HuH-7.5 (cell line): ENCODE measurements at regions not wholly inside any gene's neighbourhood (a gene's known extent, or its start where the extent isn't known, plus 50 kb on each side); places are given as distances from the start of the nearest gene placed in this dataset.

Experiments
- DNase-seq: peaks from one replicate; pipeline ENCODE4 v3.0.0; 2011; ENCODE audit warnings: low spot score

GRCh38 chr11:91810871-91811270 lies 413.7 kb upstream of the FAT3 start:
- DNase-seq, result no peak

DNA sequence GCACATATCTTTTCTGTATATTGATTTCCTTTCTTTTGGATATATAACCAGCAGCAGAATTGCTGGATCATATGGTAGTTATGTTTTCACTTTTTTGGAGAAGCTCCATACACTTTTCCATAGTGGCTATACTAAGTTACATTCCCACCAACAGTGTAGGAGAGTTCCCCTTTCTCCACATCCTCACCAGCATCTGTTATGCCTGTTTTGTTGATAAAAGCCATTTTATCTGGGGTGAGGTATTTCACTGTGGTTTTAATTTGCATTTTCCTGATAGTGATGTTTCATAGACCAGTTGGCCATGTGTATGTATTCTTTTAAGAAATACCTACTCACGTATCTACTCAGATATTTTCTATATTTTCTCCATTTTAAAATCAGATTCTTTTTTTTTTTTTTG lies 419.3 kb upstream of the FAT3 start:
- no peak for DNase-seq

DNA sequence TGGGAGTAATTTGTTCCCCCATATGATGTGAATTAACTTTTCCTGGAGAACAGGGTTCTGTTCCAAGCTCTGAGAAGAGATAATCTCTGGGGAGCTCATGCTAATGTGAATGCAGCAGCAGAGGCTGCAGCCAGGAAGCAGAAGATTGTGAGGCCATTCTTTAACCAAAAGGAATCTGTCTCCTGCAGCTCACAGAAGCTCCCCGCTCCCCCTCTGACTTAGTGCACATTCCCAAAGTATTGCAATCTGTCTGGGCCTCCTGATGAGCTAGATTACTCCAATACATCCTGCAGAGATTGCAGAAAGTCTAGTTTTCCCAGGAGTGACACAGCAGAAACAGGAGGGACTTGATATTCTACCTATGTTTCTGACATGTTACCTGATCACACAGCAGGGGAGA lies 420.6 kb upstream of the FAT3 start:
- DNase-seq, result no peak

DNA sequence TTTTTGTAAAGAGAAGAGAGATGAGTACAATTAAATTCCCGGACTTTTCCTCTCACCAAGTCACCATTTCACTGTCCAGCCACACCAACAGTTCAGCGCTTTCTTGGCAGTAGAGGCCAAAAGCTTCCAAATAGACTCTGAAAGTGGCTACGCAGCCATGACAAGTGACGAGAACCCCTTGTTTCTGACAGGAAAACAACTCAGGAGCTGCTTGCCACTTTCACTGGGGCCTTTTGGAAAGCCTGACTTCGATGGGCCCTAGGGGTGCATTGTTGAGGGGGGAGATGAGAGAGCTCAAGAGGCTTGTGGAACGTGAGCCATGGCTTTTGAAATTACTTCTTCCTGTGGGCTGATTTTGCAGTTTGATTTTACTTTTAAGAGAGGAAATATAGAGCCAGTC lies 422.1 kb upstream of the FAT3 start:
- no peak for DNase-seq

DNA sequence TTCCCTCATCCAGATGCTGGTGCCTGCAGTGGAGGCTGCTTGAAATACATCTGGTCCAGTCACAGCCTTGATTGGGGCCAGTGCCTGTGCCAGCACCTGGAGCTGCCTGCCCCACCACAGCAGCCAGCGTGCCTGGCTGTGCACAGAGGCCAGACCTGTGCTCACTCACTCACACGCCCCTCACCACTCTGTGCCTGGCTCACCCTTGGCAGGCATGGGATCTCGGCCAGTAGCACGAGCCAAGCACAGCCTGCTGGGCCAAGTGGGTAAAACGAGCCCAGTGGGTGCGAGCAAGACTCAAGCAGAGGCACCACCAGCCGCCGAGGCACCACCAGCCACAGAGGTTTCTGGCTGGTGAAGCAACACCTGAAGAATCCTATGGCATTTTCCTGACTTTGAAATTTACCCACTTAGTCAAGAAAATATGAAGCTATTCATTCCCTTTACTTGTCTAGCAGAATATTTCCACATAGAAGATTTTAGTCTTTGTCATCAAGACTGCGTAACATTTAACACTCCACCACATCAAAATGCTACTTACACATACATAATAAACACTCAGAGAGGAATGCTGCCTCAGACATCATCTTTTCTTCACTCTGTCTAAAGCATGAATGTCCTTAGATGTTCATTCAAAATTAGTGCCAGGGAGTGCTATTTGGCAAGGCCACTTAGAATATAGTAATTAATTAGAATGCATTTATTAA lies 424.3 kb upstream of the FAT3 start:
- DNase-seq, result no peak

- no peak for DNase-seq
Measured at GRCh38 chr11:91798240-91798639, 426.4 kb upstream of the FAT3 start.

DNA sequence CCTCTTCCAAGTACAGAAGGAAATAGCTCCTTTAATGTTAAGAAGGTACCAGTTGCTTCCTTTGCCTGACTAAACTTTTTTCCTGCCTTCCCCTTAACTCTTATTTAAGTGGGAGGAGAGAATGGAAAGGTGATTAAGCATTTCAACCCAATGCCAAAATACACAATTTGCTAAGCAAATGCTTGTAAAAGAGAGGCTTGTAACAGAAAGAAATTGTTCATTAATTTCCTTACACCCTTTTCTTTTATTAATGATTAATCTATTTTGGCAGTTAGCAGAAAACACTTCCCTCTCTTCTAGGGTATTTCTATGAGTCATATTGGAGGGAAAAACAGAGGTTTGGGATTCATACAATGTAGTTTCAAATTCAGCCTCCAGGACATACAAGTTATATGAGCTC lies 427.6 kb upstream of the FAT3 start:
- DNase-seq, result no peak

DNA sequence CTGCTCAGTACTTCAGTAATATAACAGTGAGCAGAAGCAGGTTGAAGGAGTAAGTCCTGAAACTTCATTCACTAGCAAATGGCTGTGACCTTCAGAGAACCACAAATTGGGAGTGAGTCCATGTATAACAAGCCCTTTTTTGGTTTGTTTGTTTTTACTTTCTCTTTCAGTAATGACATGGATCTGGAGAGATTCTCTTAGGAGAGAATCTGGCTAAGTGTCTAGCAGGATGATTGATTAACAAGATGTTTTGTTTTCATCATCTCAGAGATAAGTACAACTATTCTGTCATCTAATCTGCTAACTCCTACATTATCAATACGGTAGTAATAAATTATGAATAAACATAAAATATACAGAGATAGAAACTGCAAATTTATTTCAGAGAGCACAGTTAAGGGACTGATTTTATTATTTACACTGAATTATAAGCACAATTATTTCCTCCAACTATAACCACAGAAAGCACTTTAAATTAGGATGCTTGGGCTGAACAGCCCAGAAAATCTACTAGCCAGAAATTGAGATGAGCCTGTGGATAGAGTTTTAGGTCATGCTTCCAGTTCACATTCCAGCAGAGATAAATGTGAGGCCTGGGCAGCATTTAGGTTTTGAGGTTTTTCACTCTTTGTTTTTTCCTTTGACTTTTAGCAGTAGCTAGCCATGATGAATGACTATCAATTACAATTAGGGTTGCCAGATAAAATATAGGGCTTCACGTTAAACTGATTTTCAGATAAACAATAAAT lies 429.3 kb upstream of the FAT3 start:
- no peak for DNase-seq

GRCh38 chr11:91794146-91794545 lies 430.5 kb upstream of the FAT3 start:
- DNase-seq, result no peak

- DNase-seq, result no peak
Measured at GRCh38 chr11:91792779-91793262, 431.8 kb upstream of the FAT3 start.

DNA sequence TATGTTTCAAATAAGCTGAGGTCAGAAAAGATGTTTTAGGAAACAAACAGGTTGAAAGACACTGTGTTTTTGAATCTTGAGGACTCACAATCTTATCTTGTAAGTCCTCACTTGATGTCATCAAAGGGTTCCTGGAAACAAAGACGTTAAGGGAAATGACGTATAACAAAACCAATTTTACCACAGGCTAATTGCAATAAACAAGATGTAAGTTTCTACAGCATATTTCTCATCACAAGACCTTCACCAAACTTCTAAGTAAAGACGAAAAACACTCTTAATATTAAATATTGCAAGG lies 433.5 kb upstream of the FAT3 start:
- no peak for DNase-seq

- DNase-seq, result no peak
Measured at GRCh38 chr11:91790346-91791170, 434.1 kb upstream of the FAT3 start.

DNA sequence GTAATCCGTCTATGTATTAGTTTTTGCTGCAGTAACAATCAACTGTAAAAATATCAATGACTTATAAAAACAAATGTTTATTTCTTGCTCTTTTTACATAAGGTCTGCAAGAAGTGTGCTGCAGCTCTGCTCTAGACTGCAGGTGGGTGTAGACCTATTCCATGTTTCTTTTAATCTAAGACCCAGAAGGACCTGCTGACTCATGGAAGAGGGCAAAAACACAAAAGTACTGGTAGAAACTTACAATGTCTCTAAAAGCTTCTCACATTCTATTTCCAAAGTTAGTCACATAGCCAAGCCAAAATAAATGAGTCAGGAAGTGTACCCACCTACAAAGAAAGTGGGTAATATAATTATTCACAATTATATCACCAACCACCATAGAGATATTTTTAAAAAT lies 435.9 kb upstream of the FAT3 start:
- DNase-seq, result no peak

GRCh38 chr11:91786097-91786496 lies 438.5 kb upstream of the FAT3 start:
- DNase-seq, result no peak

GRCh38 chr11:91783173-91783572 lies 441.4 kb upstream of the FAT3 start:
- no peak for DNase-seq

- DNase-seq, result no peak
Measured at GRCh38 chr11:91778758-91779157, 445.9 kb upstream of the FAT3 start.

- DNase-seq, result no peak
Measured at GRCh38 chr11:91776655-91777054, 448.0 kb upstream of the FAT3 start.

GRCh38 chr11:91773090-91773489 lies 451.5 kb upstream of the FAT3 start:
- DNase-seq, result no peak

DNA sequence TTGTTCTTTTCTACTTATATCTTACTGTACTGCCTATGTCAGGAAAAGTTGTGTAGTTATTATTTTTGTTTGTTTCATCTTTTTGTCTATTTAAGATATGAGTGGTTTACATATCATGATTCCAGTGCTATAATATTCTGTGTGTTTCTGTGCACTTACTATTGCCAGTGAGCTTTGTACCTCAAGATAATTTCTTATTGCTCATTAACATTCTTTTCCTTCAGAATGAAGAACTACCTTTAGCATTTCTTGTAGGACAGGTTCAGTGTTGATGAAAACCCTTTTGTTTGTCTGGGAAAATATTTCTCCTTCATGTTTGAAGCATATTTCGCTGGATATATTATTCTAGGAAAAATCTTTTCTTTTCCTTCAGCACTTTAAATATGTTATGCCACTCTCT lies 452.7 kb upstream of the FAT3 start:
- no peak for DNase-seq

DNA sequence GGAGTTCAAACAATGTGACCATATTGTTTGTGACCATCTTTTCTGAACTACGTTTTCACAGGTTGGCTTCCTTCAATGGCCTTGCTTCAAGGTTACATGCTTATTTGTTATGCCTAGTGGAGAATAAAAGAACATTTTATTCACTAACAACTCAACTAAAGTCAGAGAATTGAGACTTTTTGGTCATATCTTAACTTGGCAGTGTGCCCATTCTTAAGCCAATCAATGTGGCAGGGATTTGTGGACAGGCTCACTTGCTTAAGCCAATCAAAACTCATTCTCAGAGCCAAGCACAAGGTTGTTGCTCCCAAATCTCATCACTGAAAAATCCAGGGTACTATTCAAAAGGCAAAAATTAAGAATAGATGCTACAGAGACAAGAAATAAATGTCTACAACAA lies 455.8 kb upstream of the FAT3 start:
- no peak for DNase-seq

DNA sequence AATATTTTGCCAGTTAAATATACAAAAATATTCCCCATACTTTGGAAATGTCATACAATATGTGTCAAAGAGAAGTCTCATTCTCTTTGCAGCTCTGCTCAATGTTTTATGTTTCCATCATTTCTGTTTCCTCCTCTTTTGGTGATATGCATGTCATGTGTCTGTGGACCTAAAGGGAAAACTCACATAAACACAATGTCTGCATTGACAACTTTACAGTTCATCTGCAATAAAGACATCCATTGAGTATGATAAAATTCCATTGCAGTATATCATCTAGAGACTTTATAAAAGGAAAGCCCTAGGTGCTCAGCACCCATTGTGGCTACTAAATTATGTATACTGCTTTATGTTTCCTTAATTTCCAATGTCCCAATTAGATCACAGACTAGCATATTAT lies 461.3 kb upstream of the FAT3 start:
- DNase-seq, result no peak

GRCh38 chr11:91761406-91762025 lies 463.1 kb upstream of the FAT3 start:
- no peak for DNase-seq
